GM10847 (cell line): ENCODE measurements at regions not wholly inside any gene's neighbourhood (a gene's known extent, or its start where the extent isn't known, plus 50 kb on each side); places are given as distances from the start of the nearest gene placed in this dataset.

Experiments
- POLR2A ChIP-seq: IDR thresholded peaks from 2 replicates; pipeline ENCODE4 v1.6.1; 2011; ENCODE audit not compliant: insufficient read length; ENCODE audit errors: extremely low read depth

DNA sequence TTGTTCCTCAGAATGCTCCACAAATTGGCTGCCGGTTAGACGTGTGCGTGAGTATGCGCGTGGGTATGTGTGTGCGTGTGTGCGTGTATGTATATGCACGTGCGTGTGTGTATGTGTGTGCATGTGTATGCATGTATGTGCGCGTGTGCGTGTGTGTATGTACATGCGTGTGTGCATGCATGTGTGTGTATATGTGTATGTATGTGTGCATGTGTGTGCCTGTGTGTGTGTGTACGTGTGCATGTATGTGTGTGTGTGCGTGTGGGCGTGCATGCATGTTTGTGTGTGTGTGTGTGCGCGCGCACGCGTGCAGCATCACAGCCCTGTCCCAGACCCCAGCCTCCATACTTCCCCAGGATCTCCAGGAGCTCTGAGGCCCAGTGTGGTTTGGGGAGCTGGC, 183.1 kb upstream of the IER5L start:
- no peak for TF ChIP-seq POLR2A

- no peak for TF ChIP-seq POLR2A
These were observed 182.0 kb upstream of the IER5L start for GRCh38 chr9:129359916-129360536.

DNA sequence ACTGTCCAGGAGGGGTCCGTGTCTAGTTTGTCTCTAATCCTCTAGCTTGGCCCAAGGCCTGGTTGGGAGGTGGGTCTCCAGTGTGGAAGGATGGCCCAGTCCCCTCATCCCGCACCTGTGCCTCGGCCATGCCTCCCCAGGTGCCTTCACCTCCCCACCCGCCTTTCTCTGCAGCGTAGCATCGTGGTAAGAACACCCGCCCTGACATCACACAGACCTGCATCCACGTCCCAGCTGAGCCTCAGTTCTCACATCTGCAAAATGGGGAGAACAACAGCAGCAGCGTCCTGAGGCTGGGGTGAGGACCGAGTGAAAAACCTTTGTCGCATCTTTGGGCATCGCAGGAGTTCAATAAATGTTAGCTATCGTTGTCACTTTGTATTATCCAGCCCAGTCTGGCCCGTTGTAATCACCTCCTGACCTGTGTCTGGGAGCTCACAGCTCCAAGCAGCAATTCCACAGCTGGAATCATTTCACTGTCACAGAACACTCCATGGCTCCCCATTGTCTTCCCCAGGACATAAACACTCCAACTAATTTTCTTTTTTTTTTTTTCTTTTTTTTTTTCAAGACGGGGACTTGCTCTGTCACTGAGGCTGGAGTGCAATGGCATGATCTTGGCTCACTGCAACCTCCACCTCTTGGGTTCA, 181.2 kb upstream of the IER5L start:
- TF ChIP-seq POLR2A = no peak

DNA sequence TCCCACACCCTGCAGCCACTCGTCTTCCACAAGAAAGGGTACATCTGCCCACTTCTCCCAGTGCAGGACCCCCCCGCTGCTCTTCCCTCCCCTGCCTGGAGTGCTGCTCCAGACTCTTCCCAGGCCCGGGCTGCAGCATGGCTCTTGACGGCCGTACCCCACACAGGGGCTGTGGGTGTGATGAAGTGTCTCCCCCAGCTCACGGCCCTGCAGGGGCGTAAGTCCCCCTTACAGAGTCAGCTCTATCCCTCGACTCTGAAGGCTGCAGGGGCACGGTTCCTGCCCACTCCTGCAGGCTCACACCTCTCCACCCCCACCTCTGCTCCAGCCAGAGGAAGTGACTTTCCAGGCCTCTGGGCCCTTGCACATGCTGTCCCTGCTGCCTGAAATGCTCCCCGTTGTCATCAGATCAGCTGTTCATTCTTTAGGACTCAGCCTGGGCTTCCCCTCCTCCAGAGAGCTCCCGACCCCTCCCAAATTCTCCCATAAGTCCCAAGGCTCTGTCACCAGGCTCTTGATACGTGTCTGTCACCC, 180.6 kb upstream of the IER5L start:
- no peak for TF ChIP-seq POLR2A

DNA sequence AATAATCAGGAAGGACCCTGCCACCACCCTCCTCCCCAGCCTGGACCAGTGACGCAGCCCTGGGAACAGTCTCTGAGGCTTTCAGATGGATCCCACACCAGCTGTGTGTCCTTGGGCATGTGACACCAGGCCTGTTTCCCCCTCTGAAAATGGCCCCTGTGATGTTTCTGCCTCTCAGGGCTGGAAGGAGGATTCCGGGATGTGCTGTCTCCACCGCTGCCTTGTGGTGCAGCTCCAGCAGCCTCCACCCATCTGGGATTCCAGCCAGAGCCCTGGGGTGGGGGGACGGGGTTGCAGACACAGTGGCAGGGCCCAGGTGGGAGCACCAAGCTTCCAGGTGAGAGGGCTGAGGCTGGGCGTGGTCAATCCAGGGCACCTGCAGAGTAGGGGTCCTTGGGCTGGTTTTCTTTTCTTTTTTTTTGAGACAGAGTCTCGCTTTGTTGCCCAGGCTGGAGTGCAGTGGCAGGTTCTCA, 179.7 kb upstream of the IER5L start:
- TF ChIP-seq POLR2A = no peak

GRCh38 chr9:129356871-129357772, 179.1 kb upstream of the IER5L start:
- no peak for TF ChIP-seq POLR2A

DNA sequence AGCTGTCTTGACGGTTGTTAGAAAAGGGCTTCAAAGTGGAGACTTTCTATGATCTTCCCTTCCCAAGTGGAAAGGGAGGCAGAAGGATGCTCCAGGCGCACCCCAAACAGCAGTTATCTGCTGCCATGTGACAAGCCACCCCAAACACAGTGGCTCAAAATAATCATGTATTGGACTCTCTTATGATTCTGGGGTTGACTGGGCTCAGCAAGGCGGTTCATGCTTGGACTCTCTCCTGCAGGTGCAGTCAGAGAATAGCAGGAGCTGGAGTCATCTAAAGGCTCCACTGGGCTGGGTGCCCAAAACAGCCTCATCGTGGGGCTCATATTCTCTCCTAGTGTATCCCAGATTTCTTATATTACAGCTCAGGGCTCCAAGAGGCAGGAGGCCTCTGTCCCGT, 177.6 kb upstream of the IER5L start:
- TF ChIP-seq POLR2A = no peak

DNA sequence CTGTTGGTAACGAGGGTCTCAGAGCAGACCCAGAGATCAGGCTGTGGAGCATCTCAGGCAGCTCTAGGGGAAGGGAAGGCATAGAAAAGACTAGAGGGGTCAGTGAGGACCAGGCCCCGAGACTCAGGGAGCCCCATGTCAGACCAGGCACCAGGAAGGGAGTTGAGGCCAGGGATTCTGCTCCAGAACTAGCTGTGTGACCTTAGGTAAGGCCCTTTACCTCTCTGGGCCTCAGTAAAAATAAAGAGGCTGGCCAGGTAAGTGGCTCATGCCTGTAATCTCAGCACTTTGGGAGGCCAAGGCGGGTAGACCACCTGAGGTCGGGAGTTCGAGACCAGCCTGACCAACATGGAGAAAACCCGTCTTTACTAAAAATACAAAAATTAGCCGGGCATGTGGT, 176.4 kb upstream of the IER5L start:
- TF ChIP-seq POLR2A = no peak

GRCh38 chr9:129353697-129354336, 175.8 kb upstream of the IER5L start:
- TF ChIP-seq POLR2A = no peak

DNA sequence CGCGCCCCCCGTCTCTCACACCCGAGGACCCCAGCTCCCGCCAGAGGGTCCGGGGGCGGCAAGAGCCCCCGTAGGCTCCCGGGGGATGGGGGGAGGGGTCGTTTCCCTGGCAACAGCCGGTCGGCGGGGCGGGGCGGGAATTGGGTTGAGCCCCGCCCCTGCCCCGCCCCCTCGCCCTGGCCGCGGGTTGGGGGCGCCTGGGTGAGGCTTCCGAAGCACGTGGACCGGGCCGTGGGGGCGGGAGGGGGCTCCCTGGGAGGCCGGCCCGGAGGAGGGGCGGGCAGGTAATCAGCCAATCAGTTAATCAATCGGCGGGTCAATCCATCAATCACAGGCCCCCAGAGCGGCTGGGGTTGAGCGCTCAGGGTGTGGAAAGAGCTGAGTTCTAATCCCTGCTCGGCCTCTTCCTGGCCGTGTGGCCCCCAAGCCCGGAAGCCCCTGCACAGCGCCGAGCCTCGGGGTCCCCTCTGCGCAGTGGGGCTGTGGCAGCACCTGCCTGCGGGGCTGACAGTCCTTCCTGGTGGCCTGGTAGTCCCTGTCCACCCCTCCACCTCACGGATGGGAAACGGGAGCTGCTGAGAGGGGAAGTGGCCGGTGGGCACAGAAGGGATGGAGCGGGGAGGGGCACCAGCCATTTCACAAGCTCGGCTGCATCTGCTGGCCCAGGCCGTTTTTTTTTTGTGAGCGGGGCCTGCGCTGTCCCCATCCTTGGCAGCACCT, 174.2 kb upstream of the IER5L start:
- no peak for TF ChIP-seq POLR2A

DNA sequence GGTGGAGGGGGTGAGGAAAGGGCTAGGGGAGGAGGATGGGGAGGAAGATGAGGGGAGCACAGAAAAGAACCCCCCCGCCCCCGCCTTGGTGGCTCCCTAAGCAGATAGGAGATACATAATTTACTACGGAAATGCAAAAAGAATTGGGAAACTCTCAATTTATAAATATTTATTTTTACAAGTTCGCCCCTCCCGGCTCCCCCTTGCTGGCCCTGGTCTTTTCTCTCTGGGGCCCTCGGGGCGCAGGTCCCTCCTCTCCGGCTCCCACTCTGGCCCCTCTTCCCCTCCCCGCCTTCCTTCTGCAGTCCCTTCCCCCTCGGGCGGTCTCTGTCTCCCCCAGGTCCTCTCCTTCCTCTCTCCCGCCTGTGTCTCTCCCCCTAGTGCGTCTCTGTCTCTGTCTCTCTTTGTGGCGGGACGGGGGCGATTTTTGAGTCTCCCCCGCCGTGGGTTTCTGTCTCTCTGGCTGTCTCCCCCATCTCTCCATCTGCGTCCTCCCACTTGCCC, 173.6 kb upstream of the IER5L start:
- TF ChIP-seq POLR2A = no peak

DNA sequence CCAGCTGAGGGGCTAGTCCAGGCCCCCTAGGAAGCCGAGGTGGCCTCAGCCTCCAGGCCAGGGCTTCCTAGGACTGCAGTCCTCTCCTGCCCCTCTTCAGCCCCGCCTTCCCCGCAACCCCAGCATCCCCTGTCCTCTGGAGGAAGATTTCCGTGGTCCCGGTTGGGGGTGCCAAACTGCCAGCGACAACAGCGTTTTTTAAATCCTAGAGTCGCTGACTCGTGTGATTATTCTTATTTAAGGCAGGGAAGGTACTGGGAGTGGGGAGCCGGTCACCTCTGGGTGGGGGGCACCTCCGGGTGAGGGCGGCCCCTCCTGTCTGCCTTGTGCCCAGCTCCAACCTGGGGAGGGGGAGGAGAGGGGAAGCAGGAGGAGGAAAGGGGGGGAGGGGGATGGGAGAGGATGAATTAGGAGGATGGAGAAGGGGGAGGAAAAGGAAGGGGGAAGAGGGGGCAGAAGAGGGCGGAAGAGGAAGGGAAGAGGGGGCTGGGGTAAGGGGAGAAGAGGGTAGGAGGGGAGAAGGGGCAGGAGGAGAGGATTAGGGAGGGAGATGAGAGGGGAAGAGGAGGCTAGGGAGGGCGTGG, 173.1 kb upstream of the IER5L start:
- TF ChIP-seq POLR2A = no peak

DNA sequence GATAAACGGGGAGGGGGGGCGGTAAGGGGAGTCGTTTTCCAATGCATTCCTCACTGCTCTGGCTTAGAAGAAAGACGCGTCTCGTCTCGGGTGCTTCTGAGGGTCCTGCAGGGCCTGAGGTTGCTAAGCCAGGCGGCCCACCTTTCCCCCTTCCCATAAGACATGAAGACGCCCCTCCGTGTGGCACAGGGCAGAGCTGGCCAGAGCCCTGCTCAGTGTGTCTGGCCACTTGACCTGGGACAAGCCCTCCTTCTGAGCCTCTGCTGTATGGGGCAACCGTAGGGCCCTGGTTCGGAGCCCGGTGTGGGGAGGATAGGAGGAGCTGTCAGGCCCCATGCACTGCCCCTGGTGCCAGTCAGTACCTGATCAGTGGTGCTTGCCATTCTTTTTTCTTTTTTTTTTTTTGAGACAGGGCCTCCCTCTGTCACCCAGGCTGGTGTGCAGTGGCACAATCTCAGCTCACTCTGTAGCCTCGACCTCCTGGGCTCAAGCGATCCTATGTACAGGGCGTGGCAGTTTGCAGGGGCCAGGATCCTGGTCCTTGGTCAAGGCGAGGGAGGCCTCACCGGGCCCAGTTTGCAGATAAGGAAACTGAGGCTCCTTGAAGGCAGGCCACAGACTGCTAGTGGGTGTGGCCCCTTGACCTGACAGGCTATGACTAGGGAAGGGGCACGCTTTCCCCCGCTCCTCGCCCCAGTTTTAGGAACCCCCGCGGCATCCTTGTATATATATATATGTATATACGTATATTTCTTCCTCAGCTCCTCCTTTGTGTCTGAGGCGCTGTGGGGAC, 172.3 kb upstream of the IER5L start:
- no peak for TF ChIP-seq POLR2A

- TF ChIP-seq POLR2A = no peak
These were observed 171.5 kb upstream of the IER5L start for GRCh38 chr9:129349665-129349947.
